Choroid plexus epithelial cell (primary cell): ENCODE measurements at regions not wholly inside any gene's neighbourhood (a gene's known extent, or its start where the extent isn't known, plus 50 kb on each side); places are given as distances from the start of the nearest gene placed in this dataset.

Experiments used
- DNase-seq: peaks from one replicate; pipeline ENCODE4 v3.0.0-alpha.2; 2010; ENCODE audit warnings: low read depth
- H3K4me3 ChIP-seq: 2 replicates; pipeline ENCODE4 v1.5.1; 2011; ENCODE audit warnings: low read depth, mild to moderate bottlenecking, control low read depth, low read length, moderate library complexity
- CTCF ChIP-seq: conservative IDR thresholded peaks from 2 replicates; pipeline ENCODE4 v1.5.1; 2011; ENCODE audit warnings: low read depth, mild to moderate bottlenecking, control low read depth, inconsistent platforms, low read length, moderate library complexity

GRCh38 chr1:221363039-221363438 lies 378.9 kb downstream of the DUSP10 start:
- H3K4me3 ChIP-seq = no peak overlapping the region
- no peak for DNase-seq
- TF ChIP-seq CTCF = no peak

GRCh38 chr1:221366495-221367110 lies 375.3 kb downstream of the DUSP10 start:
- no peak for DNase-seq
- H3K4me3 ChIP-seq = no peak overlapping the region
- TF ChIP-seq CTCF = no peak

DNA sequence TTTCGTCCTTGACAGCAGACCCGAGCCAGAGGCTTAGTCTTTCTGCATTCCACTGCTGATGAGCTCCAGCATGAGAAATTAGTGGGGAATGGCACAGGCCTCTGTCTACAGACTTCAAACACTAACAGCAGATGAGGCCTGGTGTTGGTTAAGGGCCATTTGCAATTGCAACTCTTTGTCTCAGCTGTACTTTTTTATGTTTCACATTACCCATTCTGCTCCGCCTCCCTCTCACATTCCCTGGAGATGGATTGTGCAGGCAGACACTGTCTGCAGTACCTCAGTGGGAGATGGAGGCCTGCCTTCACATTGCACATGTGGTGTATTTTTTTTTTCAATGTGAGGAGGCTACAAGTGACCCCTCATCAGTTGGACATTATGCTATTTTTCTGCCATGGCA lies 370.2 kb downstream of the DUSP10 start:
- no peak overlapping the region for H3K4me3 ChIP-seq
- DNase-seq = no peak
- TF ChIP-seq CTCF = no peak

DNA sequence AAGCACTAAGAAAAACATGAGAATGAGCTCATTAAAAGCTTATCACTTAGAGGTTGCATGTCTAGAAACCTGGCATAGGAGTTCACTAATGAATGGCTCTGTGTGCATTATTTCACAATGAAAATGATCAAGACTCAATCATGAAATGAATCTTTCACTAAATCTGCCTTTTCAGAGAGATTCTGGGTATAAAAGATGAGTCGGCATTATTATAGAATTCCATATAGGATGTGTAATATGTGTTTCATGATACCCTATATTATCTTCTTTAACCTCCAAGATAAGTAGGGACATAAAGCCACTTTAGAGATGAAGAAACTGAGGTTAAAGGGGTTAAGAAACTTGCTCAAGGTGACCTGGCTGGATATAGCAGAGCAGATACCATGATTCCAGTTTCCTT lies 368.1 kb downstream of the DUSP10 start:
- DNase-seq = no peak
- H3K4me3 ChIP-seq = no peak overlapping the region
- no peak for TF ChIP-seq CTCF

DNA sequence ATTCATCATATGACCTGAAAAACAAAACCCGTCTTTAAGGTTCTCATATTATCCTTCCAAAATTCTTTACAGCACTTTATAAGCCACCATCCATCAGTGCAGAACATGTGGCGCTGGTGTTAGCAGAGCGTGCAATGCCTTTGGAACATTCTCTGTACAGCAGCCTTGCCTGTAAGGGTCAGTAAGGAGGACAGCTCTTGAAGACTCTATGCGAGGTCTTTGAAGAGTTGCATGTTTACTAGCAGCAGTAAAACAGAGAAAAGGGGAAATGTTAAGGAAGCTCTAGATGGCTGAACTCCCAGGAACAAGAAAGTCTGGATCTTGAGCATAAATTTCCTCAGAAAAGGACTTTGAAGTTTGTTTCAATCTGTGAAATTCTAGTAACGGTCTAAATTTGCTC lies 365.6 kb downstream of the DUSP10 start:
- no peak for TF ChIP-seq CTCF
- H3K4me3 ChIP-seq = no peak overlapping the region
- DNase-seq = no peak

- H3K4me3 ChIP-seq = no peak overlapping the region
- no peak for TF ChIP-seq CTCF
- DNase-seq = no peak
These were observed 359.8 kb downstream of the DUSP10 start for GRCh38 chr1:221381910-221382623.

- DNase-seq = peak; percentile 28
- no peak for TF ChIP-seq CTCF
- no peak overlapping the region for H3K4me3 ChIP-seq
These were observed 349.4 kb downstream of the DUSP10 start for GRCh38 chr1:221392453-221392852.
